ENCODE measurements at regions not wholly inside any gene's neighbourhood (a gene's known extent, or its start where the extent isn't known, plus 50 kb on each side); places are given as distances from the start of the nearest gene placed in this dataset.

DNA sequence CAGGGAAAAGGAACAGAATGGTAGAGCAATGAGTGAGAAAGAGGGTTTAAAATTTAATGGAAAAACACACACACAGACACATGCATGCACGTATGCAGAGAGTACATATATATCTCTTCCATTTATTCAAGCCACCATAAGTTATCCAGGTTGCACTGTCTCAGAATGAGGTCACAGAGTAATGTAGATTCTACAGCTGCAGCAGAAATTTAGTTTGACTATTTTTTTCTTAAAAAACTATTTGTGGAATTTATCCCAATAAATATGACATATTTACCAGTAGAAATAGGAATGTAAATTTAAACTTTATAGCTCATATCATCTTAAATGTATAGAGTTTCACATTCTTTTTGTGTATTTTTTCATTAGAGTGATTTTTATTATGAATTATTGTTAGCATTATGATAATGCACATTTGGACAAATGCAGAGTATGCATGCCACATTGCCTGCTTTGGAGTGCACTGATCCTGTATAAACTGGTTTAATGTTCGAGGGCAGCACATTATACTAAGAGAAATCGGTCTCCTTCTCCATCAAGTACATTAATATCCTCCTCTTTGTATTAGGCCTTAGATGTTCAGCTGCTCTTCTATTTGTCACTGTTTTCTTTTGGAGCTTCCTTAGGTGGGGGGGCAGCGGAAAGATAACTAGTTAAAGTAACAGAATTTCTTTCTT, 216.3 kb upstream of the TARS1 start:
- no peak for DNase-seq

DNA sequence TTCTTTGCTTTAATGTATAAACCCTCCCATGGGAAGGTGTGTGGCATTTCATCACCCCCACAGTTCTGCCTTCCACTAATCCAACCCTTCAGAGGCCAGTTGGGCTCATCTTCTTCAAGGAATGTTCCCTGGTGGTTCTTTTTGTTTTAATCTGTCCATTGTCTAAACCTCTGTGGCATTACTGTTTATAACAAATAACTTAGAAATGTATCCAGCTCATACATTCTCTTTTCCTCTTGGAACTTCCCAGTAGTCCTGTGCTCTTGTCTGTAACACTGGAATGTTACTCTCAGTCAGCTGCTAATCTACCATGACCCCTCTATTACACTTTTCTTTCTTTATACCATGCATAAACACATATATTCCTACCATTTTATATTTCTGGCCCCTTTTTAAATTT, 213.5 kb upstream of the TARS1 start:
- no peak for DNase-seq

DNA sequence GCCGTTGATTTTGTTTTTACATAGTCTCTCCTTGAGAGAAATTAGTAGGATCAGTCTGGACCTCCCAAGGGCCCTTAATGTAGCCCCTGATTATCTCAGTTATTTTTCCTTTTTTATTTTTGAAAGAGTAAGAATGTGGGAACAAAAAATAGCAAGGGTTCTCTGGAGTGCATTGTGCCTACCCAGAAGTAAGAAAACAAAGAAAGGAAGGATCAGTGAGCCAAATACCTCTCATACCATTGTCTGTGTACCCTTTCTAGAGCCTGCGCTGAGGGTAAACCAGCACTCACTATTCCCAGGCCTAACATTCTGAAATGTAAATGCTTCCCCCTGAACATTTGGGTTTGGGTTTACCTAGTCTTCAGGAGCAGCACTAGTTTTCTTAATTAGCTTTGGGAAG, 213.0 kb upstream of the TARS1 start:
- DNase-seq: no peak

DNA sequence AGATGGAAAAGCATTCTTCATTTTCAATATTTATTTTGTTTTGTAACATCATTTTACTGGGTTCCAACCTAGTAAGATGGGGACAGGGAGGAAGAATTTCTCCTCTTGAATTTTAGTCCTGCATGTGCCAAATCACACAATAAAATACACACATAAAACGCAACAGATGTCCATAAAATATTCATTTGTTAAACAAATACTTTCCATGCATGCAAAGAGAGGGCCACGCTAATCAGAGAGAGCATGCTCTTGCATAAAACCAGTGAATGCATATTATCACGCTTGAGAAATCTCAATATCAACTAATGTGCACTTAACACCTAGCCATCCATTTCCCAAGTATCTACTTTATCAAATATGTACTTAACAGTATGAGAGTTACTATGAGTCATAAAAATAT, 212.6 kb upstream of the TARS1 start:
- DNase-seq: no peak

DNA sequence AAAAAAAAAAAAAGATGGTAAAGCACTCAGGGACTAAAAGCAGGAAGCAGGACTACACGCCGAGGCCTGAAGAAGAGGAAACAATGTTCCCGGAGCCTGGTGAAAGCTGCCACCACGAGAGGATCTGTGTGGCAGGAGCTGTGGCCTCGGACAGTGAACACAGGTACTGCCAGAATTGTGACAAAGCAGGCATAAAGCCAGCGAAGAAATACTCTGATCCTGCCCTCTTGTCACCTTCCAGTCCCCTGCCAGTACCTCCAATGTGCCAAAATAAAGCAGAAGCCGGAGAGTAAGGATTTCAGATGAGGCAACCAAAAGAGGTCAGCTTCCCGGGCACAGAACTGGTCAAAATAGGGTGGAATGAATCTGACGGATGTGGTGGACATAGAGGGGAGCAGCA, 211.5 kb upstream of the TARS1 start:
- peak; percentile 30 for DNase-seq

DNA sequence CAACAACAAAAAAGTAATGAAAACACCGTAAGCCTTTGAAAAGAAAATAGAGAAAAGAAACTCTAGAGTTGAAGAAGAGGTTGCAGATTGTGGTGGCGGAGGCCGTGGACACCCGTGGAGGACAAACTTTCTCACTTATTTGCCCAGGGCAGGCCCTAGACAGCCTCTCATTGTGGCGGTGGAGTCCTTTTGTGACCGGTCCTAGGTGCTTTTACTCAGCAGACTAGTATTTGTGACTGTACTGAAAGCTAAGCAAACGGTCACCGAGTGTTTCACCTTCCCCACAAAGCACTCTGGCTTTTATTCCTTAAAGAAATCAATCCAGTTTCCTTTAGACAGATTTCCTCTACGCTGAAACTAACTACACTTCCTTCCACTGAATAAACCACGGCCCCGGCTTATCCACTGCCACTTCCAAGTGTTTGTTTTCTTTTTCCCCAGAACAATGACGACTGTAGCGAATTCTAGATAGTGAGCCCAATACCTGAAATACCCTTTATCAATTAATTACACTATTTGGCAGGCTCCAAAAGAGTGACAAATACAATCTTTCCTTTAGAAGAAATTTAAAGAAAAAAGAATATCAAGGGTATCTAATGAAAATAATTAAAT, 210.2 kb upstream of the TARS1 start:
- peak; percentile 34 for DNase-seq

DNA sequence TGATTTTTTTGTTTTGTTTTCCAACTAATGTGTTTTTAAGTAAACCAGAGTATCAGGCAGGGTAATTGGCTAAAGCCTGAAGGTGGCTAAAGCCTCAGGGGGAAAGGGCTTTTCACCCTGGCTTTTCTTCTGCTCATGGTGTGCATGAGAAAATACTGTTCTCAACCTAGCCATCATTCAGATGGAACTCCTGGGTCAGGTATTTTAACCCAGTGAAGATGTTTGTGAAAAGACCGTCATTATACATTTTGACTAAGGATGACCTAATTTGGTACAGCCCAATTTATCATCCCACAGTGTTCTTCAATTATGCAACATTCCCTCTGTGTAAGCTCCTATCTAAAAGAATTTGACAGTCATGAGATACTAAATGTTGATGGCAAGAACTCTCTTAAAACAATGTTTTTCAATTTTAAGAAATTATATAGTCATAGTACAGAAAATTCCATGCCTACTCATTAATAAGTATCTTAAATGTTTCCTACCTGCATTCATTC, 209.5 kb upstream of the TARS1 start:
- no peak for DNase-seq

DNA sequence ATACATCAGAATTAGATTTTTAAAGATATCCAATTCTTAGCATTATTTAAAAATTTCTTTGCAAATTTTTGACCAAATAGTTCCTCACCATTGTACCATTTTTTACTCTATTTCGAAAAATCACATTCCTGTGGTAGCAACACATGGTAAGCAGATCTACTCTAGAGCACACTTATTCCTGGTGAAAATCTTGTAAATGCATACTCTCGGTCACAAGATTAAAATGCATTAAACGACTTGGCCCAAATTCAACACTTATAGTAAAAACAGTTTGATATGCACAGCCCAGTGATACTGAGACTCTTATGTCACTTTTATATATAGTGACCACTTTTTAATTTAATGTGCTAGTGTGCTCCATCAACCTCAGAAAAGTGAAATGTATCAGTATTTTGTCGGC, 208.8 kb upstream of the TARS1 start:
- DNase-seq: no peak

GRCh38 chr5:33232731-33233505, 207.8 kb upstream of the TARS1 start:
- no peak for DNase-seq

DNA sequence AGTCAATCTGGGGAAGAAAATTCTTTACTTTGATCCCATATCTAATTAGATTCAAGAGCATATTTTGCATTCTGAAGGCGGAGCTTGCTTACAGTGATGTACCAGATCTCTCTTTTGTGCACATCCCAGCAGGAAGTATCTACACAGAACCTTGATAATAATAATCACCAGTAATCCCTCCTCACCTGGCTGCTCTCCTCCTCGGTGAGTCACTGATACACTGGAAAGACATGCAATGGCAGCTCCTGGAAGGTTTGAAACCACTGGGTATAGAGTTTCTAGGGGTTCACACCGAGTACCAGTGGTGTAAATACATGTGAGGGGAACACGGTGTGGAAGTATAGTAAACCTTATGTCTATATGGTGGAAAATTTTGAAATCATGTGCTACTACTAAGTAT, 205.5 kb upstream of the TARS1 start:
- DNase-seq: no peak

GRCh38 chr5:33235824-33236223, 204.9 kb upstream of the TARS1 start:
- peak; percentile 13 for DNase-seq

DNA sequence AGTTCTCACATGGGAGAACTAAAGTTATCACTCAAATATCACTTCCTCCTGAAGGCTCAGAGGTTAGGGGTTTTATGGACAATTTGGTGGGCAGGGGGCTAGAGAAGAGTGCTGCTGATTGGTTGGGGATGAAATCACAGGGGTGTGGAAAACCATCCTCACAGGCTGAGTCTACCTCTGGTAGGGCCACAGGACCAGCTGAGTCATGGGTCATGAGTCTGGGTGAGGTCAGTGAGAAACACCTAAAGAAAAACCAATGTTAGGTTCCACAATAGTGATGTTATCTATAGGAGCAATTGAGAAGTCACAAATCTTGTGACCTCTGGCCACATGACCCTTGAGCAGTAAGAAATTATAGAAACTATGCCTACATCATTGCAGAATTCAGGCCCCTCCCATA, 203.3 kb upstream of the TARS1 start:
- no peak for DNase-seq

GRCh38 chr5:33238826-33239695, 201.7 kb upstream of the TARS1 start:
- DNase-seq: peak; percentile 75

DNA sequence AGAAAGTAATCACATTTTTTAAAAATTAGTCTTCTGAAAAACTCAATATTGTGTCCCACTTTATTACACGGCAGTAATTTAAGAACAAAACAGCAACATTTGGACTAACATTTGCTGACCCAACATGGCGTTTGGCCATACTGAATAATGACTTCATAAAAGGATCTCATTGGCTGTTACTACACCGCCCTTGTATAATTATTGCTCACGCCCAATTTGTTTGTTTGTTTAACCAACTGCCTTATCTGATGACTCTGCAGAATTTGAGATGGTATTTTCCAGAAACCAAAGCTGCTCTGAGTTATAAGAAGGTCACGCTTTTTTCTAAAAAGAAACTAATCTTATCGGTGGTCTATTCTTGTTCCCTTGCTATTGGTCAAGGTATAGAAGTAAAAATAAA, 200.2 kb upstream of the TARS1 start:
- peak; percentile 34 for DNase-seq

- DNase-seq: peak; percentile 91
Observed at GRCh38 chr5:33241802-33242201, 199.0 kb upstream of the TARS1 start.

GRCh38 chr5:33242277-33242676, 198.5 kb upstream of the TARS1 start:
- peak; percentile 13 for DNase-seq

GRCh38 chr5:33244441-33245150, 196.2 kb upstream of the TARS1 start:
- DNase-seq: no peak

- no peak for DNase-seq
Observed at GRCh38 chr5:33254579-33254978, 186.2 kb upstream of the TARS1 start.

DNA sequence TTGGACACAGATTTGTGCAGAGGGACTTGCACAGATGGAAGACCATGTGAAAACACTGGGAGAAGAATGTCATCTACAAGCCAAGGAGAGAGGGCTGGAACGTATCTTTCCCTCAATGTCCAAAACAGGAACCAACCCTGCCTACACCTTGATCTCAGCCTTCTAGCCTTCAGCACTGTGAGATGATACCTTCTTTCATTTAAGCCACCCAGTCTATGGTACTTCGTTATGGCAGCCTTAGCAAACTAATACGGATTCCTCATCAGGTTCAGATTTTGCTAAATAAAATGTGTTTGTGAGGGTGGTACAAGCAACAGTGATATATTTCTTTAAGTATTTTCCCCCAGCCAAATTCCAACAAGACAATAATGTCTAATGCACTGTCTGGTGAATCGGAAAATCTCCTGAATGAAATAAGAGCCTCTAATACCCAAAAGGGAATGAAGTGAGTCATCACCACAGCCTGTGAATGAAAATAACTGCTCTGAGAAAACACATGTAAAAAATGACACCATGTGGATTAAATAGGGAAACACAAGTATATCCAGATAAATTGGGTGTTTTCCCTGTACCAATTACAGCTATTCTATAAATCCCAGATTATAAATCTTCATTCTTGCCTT, 182.8 kb upstream of the TARS1 start:
- peak; percentile 39 for DNase-seq

- no peak for DNase-seq
Observed at GRCh38 chr5:33258553-33258952, 182.2 kb upstream of the TARS1 start.

GRCh38 chr5:33260098-33260497, 180.7 kb upstream of the TARS1 start:
- no peak for DNase-seq

GRCh38 chr5:33261305-33261704, 179.5 kb upstream of the TARS1 start:
- DNase-seq: no peak

All from hematopoietic multipotent progenitor cell treated with erythropoietin and hydrocortisone succinate and interleukin-3 and kit ligand, for 4 days (in vitro differentiated cells).